ENCODE measurements at regions not wholly inside any gene's neighbourhood (a gene's known extent, or its start where the extent isn't known, plus 50 kb on each side); places are given as distances from the start of the nearest gene placed in this dataset.

- DNase-seq, result no peak
- intact Hi-C loops (cut with DNase I), result no loop called here
These were observed 143.4 kb downstream of the SYF2 start for GRCh38 chr1:25088946-25089345.

- DNase-seq, result no peak
These were observed 144.1 kb downstream of the SYF2 start for GRCh38 chr1:25088180-25088701.

GRCh38 chr1:25086518-25087079, 145.7 kb downstream of the SYF2 start:
- no peak for DNase-seq
- intact Hi-C loops (cut with DNase I), result no loop called here

More at GRCh38 chr1:25088180-25088701, 144.1 kb downstream of the SYF2 start:
- intact Hi-C loops (cut with DNase I), result no loop called here

DNA sequence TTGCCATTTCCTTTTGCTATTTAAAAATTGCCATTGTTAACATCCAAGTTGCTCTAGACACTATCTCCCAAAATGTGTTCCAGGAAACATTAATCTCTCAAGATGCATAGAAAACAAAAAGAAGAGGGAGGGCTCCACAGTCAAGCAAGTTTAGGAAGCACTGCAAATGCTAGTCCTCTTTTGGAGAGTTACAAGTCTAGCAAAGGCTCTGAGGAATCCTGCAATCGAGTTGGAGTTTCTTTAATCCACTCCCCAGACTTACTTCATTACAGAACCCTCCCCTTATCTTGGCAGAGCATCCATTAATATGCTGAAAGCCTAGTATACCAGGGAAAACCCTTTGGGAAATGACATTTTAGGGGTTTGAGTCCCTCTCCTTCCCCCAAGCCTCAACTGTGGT, 147.9 kb downstream of the SYF2 start:
- intact Hi-C loops (cut with DNase I), result no loop called here
- DNase-seq, result no peak

- DNase-seq, result no peak
- intact Hi-C loops (cut with DNase I), result no loop called here
These were observed 148.6 kb downstream of the SYF2 start for GRCh38 chr1:25083481-25084345.

DNA sequence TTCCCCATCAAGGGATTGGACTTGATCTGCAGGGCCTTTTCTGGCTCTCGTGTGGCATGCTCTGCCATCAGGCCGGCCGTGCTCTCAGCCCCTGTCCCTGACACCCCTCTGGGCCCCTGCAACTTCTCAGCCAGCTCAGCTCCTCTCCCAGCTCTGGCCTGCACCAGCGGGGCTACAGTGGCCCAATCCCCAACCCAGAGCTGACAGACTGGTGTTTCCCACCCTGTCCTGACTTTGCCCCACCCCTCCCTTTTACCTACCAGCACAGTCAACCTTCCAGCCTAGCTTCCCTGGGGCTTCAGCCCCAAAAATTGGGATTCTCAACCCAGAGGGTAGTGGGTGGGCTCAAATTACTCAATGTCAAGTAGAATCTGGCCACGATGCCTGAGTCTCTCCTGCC, 149.3 kb downstream of the SYF2 start:
- DNase-seq, result no peak
- intact Hi-C loops (cut with DNase I), result no loop called here

GRCh38 chr1:25082216-25082899, 149.9 kb downstream of the SYF2 start:
- intact Hi-C loops (cut with DNase I), result no loop called here
- no peak for DNase-seq

- no peak for DNase-seq
- intact Hi-C loops (cut with DNase I), result no loop called here
These were observed 150.8 kb downstream of the SYF2 start for GRCh38 chr1:25081496-25081895.

DNA sequence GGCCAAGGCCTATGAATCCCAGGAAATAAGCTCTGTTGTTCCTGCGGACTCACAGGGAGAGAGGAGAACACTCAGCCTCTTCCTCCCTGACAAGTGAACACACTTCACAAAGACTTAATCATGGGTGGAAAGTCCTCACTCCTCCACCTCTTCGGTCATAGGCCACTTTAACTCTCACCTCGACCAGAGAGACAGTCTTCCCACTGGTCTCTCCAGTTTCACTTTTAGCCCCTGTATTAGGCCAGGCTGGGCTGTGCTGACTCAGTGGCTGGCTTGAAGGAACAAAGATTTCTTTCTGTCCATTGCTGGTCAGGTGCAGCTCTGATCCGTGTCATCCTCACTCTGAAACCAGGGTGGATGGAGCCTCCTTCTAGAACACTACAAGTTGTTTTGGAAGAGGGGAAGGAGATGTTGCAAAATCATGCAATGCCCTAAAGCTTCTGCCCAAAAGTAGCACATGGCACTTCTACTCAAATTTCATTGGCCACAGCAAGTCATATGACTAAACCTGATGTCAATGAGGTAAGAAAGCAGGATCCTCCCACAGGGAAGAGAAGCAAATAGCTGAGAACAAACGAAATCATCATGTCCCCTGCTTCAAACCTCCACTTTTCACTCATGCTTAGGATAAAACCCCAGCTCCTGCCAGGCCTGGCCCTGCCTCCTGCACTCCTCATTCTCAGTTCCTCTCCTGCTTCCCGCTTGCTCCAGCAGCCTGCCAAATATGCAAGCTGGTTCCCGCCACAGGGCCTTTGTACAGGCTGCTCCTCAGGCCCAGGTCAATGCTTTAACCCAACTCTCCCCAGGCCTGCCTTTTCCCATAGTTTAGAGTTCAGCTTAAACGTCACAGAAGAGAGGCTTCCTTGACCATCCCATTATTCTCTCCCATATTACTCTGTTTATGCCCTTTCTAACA, 150.5 kb upstream of the RUNX3 start:
- peak in 1 of 42 donors; percentile 6 for DNase-seq
- intact Hi-C loops (cut with DNase I), result no loop called here

GRCh38 chr1:25079048-25079447, 149.0 kb upstream of the RUNX3 start:
- DNase-seq, result no peak
- intact Hi-C loops (cut with DNase I), result no loop called here

DNA sequence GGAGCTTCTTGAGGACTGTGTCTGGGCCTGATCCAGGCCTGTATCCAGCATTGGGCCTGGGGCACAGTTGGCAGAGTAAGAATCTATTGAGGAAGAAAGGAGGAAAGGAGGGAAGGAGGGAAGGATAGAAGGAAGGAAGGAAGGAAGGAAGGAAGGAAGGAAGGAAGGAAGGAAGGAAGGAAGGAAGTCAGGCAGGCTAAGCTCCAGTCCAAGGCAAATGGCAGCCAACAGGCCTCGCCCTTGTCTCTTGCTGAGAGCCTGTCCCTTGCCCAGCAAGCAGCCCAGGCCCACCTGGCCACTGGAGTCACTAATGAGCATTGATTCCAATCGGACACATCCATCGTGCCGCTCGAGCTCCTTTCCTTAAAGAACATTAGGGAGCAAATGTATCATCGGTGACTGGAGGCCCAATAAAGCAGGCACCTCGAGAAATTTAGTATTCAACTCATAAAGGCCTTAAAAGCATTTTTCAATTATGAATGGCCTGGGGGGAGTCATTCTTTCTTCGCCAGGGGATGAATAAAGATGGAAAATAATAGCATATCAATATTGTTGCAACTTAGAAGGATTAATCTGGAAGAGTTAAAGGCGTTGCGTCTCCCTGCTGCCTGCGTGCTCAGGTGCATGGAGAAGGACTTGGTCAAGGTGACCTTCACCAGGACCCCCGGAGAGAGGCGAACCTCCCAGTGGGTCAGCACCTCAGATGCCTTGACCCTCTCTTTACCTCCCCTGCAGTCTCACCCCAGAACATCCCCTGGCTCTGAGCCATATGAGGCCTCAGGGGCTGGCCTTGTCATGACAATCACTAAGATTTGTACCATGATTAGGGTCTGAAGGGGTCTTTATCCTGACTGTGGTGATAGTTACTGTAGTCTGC, 144.5 kb upstream of the RUNX3 start:
- intact Hi-C loops (cut with DNase I), result no loop called here
- no peak for DNase-seq

GRCh38 chr1:25073640-25074270, 143.7 kb upstream of the RUNX3 start:
- intact Hi-C loops (cut with DNase I), result no loop called here

GRCh38 chr1:25072461-25072860, 142.4 kb upstream of the RUNX3 start:
- DNase-seq, result no peak
- intact Hi-C loops (cut with DNase I), result no loop called here

More at GRCh38 chr1:25073640-25074270, 143.7 kb upstream of the RUNX3 start:
- no peak for DNase-seq

- DNase-seq, result no peak
- intact Hi-C loops (cut with DNase I), result no loop called here
These were observed 138.8 kb upstream of the RUNX3 start for GRCh38 chr1:25068829-25069228.

DNA sequence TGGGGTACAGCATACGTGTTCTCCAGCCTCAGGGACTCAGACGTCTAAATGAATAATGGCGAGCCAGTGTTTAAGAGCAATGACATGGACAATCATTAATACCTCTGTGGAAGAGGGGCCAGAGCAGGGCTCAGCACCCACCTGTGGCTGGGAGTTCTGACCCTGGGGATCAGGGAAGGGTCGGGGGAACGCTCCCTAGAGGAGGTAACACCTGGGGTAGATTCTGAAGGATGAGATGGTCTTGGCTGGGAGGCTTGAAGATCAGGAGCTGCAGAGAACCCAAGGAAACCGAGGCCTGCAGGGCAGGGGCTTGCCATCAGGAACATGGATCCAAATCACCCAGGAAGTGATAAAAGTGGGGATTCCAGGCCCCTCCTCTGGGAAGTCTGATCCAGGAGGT, 138.2 kb upstream of the RUNX3 start:
- no peak for DNase-seq
- intact Hi-C loops (cut with DNase I), result no loop called here

GRCh38 chr1:25067518-25068251, 137.6 kb upstream of the RUNX3 start:
- no peak for DNase-seq
- intact Hi-C loops (cut with DNase I), result no loop called here

Data from head of caudate nucleus (tissue), 42 donors.